AG09319 (cell line): ENCODE measurements at regions not wholly inside any gene's neighbourhood (a gene's known extent, or its start where the extent isn't known, plus 50 kb on each side); places are given as distances from the start of the nearest gene placed in this dataset.
A peak's percentile ranks its signal among the peaks of the same experiment; 100 is the strongest.

Source experiments
- DNase-seq: peaks from one replicate; pipeline ENCODE4 v3.0.0-alpha.2; 2010; ENCODE audit warnings: low read depth; ENCODE audit errors: extremely low read depth
- CTCF ChIP-seq: IDR thresholded peaks from 2 replicates; pipeline ENCODE4 v1.5.1; 2011; ENCODE audit warnings: low read depth, mild to moderate bottlenecking, inconsistent platforms, low read length, moderate library complexity

DNA sequence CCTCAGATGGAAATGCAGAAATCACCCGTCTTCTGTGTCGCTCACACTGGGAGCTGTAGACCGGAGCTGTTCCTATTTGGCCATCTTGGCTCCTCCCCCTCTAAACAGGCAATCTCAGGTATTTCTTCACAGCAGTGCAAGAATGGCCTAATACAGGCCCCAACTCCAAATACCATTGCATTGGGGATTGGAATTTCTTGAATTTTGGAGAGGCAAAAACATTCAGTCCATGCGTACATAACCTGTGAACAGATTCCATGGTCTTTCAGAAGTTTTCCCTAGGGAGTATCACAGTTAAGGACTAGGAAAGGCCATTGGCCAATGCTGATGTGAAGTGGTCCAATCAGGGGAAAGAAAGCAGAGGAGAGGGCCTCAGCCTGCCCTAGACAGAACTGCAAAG lies 128.2 kb upstream of the NOCT start:
- no peak for TF ChIP-seq CTCF
- DNase-seq = no peak

DNA sequence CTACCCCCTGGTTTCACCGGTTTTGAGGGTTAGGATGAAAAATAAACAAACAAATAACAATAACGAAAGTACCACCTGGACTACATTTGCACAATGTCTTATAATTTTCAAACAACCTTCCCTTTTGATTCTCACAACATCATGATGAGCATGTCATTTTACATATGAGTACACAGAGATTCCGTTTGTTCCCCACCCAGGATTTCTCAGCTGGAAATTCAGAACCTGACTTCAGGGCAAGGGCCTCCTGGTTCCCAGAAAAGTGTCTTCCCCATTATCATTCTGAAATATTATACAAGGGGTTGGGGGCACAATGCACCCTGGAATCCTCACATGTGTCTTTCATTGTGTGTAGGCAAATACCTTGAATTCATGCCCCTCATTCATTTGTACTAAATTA lies 135.8 kb upstream of the NOCT start:
- no peak for TF ChIP-seq CTCF
- DNase-seq = no peak

DNA sequence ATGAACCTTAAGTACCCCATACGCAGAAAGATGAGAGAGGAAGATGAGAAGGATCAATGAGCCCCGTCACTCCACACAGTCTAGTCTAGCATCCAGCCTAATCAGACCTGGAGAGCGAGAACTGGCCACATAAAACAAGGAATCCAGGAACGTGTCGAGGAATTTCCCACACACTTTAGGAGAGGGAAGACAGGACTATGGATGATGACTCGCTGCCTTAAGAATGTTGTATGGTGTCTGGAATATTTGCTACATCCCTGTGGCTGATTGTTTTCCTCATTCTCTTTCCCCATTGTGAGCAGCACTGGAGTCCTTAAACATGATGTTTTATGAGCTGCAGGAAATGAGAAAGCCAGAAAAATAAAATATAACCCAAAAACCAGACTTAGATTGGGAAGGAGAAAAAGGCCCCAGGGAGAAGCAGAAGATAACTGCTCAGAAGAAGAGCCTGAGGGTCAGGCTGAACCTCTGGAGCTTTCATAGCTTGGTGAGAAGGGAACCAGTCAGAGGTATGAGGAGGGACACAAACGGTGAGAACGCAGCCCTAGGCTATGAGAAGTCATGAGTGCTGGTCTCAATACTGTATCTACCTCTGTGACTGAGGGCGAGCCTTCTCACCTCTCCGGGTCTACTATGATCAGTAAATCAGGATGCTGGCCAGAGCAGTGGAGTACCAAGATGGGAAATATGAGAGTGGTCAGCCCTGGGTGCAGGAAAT lies 139.5 kb upstream of the NOCT start:
- no peak for DNase-seq

DNA sequence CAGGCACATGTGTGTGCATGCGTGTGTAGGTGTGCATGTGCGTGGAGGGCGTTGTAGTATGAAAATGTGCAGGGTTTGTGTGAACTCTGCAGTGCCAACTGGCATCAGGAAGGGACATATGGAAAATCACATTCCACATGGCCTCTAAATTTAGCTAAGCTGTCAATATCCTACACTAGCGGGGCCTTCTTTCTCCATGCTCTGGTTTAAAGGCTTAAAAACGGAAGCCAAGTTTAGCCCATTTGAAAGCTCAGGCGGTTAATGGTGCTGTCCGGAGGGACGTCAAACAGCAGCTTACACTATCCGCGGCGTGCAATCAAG lies 144.1 kb upstream of the NOCT start:
- TF ChIP-seq CTCF = no peak

More for the DNA sequence above, 139.5 kb upstream of the NOCT start:
- TF ChIP-seq CTCF = no peak

GRCh38 chr4:138870737-138871554 lies 144.6 kb upstream of the NOCT start:
- DNase-seq = peak; percentile 36
- peak; percentile 81 for TF ChIP-seq CTCF

More for the DNA sequence above, 144.1 kb upstream of the NOCT start:
- DNase-seq = no peak

GRCh38 chr4:138869631-138870030 lies 145.9 kb upstream of the NOCT start:
- DNase-seq = no peak
- no peak for TF ChIP-seq CTCF

GRCh38 chr4:138869165-138869564 lies 146.4 kb upstream of the NOCT start:
- no peak for DNase-seq
- no peak for TF ChIP-seq CTCF
